RWPE2 (cell line): ENCODE measurements at regions not wholly inside any gene's neighbourhood (a gene's known extent, or its start where the extent isn't known, plus 50 kb on each side); places are given as distances from the start of the nearest gene placed in this dataset.
A peak's percentile ranks its signal among the peaks of the same experiment; 100 is the strongest.

Experiments used
- ATAC-seq: fragments of 200-7000 bp; cut with Tn5 transposase; 3 replicates; pipeline ENCODE4 v1.9.1; 2021; ENCODE audit warnings: low read depth
- DNase-seq: peaks from one replicate; pipeline ENCODE4 v3.0.0-alpha.2; 2020; ENCODE audit warnings: low spot score
- H3K27ac ChIP-seq: fragments of 450-650 bp; 2 replicates; pipeline ENCODE4 v1.5.1; 2017; ENCODE audit warnings: mild to moderate bottlenecking; ENCODE audit not compliant: poor library complexity, severe bottlenecking
- H3K27me3 ChIP-seq: fragments of 250-450 bp; sonication (Bioruptor Pico); 2 replicates; pipeline ENCODE4 v1.5.1; 2021; ENCODE audit warnings: mild to moderate bottlenecking, moderate library complexity; ENCODE audit not compliant: insufficient read depth, poor library complexity, severe bottlenecking
- H3K36me3 ChIP-seq: fragments of 250-450 bp; sonication (Bioruptor Pico); 2 replicates; pipeline ENCODE4 v1.5.1; 2020; ENCODE audit warnings: low read depth, mild to moderate bottlenecking, moderate library complexity
- H3K4me1 ChIP-seq: fragments of 250-450 bp; sonication (Bioruptor Pico); 2 replicates; pipeline ENCODE4 v1.5.1; 2021; ENCODE audit warnings: mild to moderate bottlenecking, moderate library complexity; ENCODE audit not compliant: insufficient read depth, poor library complexity, severe bottlenecking
- H3K4me3 ChIP-seq: fragments of 250-450 bp; sonication (Bioruptor Pico); 2 replicates; pipeline ENCODE4 v1.5.1; 2021; ENCODE audit warnings: mild to moderate bottlenecking, moderate library complexity; ENCODE audit not compliant: severe bottlenecking
- H3K9me3 ChIP-seq: fragments of 250-450 bp; sonication (Bioruptor Pico); 2 replicates; pipeline ENCODE4 v1.5.1; 2021; ENCODE audit warnings: mild to moderate bottlenecking, moderate library complexity; ENCODE audit not compliant: severe bottlenecking
- CTCF ChIP-seq: fragments of 450-650 bp; IDR thresholded peaks from one replicate; pipeline ENCODE4 v1.5.1; 2017; ENCODE audit warnings: mild to moderate bottlenecking, moderate library complexity; ENCODE audit not compliant: poor library complexity, severe bottlenecking

- ATAC-seq (no peak), DNase-seq (no peak)
- Histone ChIP-seq H3K27ac (no peak overlapping the region), H3K36me3 (no peaks in the 10 kb centered on the region), H3K4me3 (no peak overlapping the region), H3K4me1 (peaks cover 12% of the 10 kb centered on the region), H3K9me3 (no peaks in the 10 kb centered on the region), H3K27me3 (peaks cover 5% of the 10 kb centered on the region)
- TF ChIP-seq CTCF = no peak
Observed at GRCh38 chr5:123921193-123921592, 409.2 kb downstream of the CSNK1G3 start.

- peak overlapping the region; percentile 3 for H3K27ac ChIP-seq
- ATAC-seq (peak; percentile 93), DNase-seq (no peak)
- no peak for TF ChIP-seq CTCF
- no peaks in the 10 kb centered on the region for H3K9me3 ChIP-seq
- H3K36me3 ChIP-seq = no peaks in the 10 kb centered on the region
- peaks cover 12% of the 10 kb centered on the region for H3K4me1 ChIP-seq
- H3K27me3 ChIP-seq = no peaks in the 10 kb centered on the region
- no peak overlapping the region for H3K4me3 ChIP-seq
Observed at GRCh38 chr5:123916345-123917121, 404.6 kb downstream of the CSNK1G3 start.

- no peak overlapping the region for H3K4me3 ChIP-seq
- H3K27me3 ChIP-seq = no peaks in the 10 kb centered on the region
- TF ChIP-seq CTCF = no peak
- no peaks in the 10 kb centered on the region for H3K36me3 ChIP-seq
- H3K27ac ChIP-seq = no peak overlapping the region
- DNase-seq (no peak), ATAC-seq (no peak)
- H3K9me3 ChIP-seq = no peaks in the 10 kb centered on the region
- peaks cover 12% of the 10 kb centered on the region for H3K4me1 ChIP-seq
Observed at GRCh38 chr5:123914333-123914732, 402.4 kb downstream of the CSNK1G3 start.

- no peak for TF ChIP-seq CTCF
- Histone ChIP-seq H3K27ac (no peak overlapping the region), H3K27me3 (no peaks in the 10 kb centered on the region), H3K4me1 (no peaks in the 10 kb centered on the region), H3K9me3 (no peaks in the 10 kb centered on the region), H3K4me3 (no peak overlapping the region), H3K36me3 (no peaks in the 10 kb centered on the region)
- no peak for DNase-seq
- no peak for ATAC-seq
Observed at GRCh38 chr5:123907349-123907748, 395.4 kb downstream of the CSNK1G3 start.

- H3K4me1 ChIP-seq = no peaks in the 10 kb centered on the region
- no peak for TF ChIP-seq CTCF
- no peak overlapping the region for H3K27ac ChIP-seq
- no peak overlapping the region for H3K4me3 ChIP-seq
- H3K36me3 ChIP-seq = no peaks in the 10 kb centered on the region
- no peak for DNase-seq
- H3K9me3 ChIP-seq = no peaks in the 10 kb centered on the region
- no peak for ATAC-seq
- no peaks in the 10 kb centered on the region for H3K27me3 ChIP-seq
Observed at GRCh38 chr5:123906698-123907295, 394.8 kb downstream of the CSNK1G3 start.
